GM21737 (cell line): ENCODE measurements at regions not wholly inside any gene's neighbourhood (a gene's known extent, or its start where the extent isn't known, plus 50 kb on each side); places are given as distances from the start of the nearest gene placed in this dataset.
"Not testable (repeated sequence)": the region's sequence is repeated elsewhere in the genome, so short reads cannot be mapped to it uniquely, and the experiment has no call there.

Experiments used
- ATAC-seq: cut with Tn5 transposase; IDR thresholded peaks from one replicate; pipeline ENCODE4 v1.9.1; 2021; ENCODE audit warnings: mild to moderate bottlenecking, moderate library complexity; ENCODE audit not compliant: unreplicated experiment

DNA sequence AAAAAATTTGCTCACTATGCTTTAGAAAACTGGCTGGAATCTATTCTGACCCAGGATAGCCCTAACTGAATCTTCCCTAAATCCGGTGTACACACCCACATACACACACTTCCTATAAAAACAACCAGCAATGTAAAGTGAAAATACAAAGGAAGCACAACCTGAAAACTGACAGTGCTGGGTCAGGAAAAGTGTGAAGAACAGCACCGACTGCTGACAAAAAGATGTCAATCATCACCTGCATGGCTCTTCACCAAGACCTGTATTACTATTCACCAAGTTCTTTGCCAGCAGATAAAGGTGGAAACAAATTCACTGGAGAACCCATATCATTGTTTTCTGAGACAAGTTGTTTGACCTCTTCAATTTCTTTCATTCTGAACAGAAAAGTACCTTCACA lies 293.8 kb upstream of the GRAMD2B start:
- ATAC-seq, result no peak

- no peak for ATAC-seq
These were observed 289.8 kb upstream of the GRAMD2B start for GRCh38 chr5:126133424-126133823.

GRCh38 chr5:126137891-126138280 lies 285.3 kb upstream of the GRAMD2B start:
- ATAC-seq, result no peak

DNA sequence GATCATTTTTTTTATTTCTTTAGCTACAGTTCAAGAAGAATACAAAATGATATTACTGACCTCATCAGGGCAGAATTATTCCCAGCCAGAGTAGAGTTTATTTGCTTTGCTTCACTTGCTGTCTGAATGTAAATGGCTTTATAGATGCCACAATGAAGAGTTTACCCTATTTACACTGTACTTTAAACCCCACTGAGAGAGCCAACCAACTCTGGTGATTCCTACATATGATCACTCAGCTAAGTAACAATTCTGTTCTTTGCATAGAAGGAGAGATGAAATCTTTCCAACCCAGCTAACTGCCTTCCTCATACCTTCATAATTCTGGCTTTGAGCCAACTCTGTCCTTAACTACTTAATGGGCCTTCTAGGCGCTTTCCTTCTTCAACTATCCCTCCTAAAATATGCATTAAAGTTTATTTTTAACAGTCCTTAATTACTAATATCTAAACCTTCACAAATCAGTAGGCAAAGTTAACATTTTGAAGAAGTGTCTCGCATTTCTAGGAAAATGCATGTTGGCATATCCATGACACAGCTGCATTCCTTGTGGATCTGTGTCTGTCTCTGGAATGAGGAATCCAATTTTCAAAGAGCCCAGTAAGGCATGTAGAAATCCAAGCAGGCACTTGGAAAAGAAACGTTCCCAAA lies 284.8 kb upstream of the GRAMD2B start:
- no peak for ATAC-seq

DNA sequence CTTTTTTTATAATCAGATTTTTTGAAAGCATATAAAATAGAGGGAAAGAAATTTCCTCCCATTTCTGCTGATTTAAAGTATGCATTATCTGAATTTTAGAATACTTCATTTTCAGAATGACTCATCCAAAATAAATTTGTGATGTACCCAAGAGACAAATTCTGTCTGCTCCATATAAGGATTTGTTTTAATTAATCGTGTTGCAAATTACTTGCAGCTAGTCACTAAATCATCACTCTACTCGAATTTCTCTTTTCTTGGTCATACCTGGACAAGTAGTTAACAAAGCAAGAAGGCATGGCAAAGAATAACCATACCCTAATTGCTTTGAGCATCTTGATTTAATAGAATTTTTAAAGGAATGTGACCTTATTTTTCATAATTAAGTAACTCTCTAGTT lies 284.1 kb upstream of the GRAMD2B start:
- ATAC-seq, result no peak

GRCh38 chr5:126139773-126140172 lies 283.4 kb upstream of the GRAMD2B start:
- ATAC-seq, result no peak

DNA sequence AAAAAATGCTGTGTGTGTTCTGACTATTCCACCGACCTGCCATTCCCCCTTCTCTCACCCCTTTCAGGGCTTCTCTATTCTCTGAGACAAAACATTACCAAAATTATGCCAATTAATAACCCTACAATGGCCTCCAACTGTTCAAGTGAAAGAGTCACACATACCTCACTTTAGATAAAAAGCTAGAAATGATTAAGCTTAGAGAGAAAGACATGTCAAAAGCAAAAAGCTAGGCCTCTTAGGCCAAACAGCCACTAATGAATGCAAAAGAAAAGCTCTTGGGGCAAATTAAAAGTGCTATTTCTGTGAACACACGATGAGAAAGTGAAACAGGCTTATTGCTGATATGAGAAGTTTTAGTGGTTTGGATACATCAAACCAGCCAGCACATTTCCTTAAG lies 279.6 kb upstream of the GRAMD2B start:
- ATAC-seq, result no peak

- not testable (repeated sequence) for ATAC-seq
These were observed 272.9 kb upstream of the GRAMD2B start for GRCh38 chr5:126150319-126150718.

DNA sequence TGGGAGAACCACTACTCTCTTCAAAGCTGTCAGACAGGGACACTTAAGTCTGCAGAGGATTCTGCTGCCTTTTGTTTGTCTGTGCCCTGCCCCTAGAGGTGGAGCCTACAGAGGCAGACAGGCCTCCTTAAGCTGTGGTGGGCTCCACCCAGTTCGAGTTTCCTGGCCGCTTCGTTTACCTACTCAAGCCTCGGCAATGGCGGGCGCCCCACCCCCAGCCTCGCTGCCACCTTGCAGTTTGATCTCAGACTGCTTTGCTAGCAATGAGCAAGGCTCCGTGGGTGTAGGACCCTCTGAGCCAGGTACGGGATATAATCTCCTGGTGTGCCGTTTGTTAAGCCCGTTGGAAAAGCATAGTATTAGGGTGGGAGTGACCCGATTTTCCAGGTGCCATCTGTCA lies 267.9 kb upstream of the GRAMD2B start:
- ATAC-seq, result not testable (repeated sequence)

DNA sequence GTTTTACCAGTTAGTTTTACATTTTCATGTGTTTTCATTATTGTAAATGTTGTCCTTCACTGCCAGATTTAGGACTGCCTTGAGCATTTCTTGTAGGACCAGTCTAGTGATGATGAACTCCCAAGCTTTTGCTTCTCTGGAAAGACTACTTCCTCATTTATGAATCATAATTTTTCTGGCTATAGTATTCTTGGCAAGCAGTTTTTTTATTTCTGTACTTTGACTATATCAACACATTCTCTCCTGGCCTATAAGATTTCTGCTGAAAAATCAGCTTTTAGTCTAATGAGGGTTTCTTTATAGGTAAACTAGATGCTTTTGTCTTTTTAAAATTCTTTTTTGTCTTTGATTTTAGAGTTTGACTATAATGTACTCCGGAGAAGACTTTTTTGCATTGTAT lies 256.8 kb upstream of the GRAMD2B start:
- ATAC-seq, result no peak

GRCh38 chr5:126168785-126169184 lies 254.4 kb upstream of the GRAMD2B start:
- no peak for ATAC-seq

DNA sequence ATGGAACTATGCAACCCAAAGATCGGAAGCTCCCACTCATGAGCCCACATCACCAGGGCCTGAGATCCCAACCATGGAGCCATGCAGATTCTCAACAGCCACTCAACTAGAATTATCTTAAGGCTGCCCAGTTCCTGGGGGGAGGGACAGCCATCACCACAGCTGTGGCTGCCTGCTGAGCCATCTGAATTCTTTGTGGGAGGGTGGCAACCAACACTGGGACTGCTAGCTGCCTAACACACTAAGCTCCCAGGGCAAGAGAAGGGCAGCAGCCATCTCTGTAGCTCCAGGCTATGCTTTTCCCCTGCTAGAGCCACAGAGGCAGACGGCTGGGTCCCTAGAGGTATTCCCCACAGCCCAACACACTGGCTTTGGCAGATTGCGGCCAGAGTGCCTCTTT lies 251.3 kb upstream of the GRAMD2B start:
- ATAC-seq, result no peak

DNA sequence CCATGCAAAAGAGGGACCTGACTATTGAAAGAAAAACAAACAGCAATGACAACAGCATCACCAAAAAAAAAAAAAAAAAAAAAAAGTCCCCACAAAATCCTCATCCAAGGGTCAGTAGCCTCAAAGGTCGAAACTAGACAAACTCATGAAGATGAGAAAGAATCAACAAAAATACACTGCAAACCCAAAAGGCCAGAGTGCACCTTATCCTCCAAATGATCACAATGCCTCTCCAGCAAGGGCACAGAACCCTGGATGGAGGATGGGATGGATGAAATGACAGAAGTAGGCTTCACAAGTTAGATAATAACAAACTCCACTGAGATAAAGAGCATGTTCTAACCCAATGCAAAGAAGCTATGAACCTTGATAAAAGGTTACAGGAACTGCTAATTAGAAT lies 250.4 kb upstream of the GRAMD2B start:
- no peak for ATAC-seq

DNA sequence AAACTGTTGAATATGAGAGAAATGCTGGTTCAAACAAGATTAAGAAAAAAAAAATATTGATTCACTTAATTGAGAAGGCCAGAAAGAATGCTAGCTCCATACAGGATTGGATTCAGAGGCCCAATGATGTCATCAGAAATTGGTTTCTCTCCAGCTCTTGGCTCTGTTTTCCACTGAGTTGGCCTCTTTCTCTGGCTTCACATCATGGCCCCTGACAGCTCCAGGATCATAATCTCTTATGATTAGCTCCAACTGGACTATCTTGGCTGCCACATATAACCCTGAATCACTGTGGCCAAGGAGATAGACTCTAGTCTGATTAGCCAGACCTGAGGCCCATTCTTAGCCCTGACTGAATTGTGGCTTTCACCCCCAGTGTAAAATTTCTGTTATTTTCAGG lies 244.7 kb upstream of the GRAMD2B start:
- ATAC-seq, result no peak

GRCh38 chr5:126182971-126183695 lies 240.1 kb upstream of the GRAMD2B start:
- no peak for ATAC-seq

GRCh38 chr5:126184474-126184873 lies 238.7 kb upstream of the GRAMD2B start:
- no peak for ATAC-seq

DNA sequence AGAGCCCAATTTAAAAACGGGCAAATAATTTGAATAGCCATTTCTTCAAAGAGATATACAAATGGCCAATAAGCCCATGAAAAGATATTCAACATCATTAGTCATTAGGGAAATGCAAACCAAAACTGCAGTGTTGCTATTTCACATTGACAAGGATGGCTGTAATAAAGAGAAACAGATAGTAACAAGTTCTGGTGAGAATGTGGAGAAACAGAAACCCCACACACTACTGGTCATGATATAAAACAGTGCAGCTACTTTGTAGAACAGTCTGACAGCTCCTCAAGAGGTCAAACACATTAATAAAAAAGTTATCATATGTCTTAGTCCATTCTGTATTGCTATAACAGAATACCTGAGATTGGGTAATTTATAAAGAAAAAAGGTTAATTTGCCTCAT lies 237.0 kb upstream of the GRAMD2B start:
- no peak for ATAC-seq

- ATAC-seq, result no peak
These were observed 234.4 kb upstream of the GRAMD2B start for GRCh38 chr5:126188804-126189203.

- no peak for ATAC-seq
These were observed 234.0 kb upstream of the GRAMD2B start for GRCh38 chr5:126189231-126189630.

DNA sequence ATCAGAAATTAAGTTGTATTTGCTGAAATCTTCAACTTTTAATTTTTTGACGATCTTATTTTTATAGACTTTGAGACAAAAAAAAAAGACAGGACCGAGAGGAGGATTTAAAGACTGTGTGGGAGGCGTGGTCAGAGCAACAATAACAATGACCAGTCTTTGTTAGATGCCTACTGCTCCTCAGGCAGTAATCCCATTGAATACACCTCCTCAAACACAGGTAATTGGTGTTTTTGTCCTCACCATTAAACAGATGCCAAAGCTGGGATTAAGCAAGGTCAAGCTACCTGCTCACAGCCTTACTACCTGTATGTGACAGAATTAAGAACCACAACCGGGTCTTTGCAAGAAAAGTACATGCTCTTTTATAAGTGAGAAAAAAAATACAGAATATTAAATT lies 233.3 kb upstream of the GRAMD2B start:
- no peak for ATAC-seq

- ATAC-seq, result no peak
These were observed 231.0 kb upstream of the GRAMD2B start for GRCh38 chr5:126192226-126192625.

GRCh38 chr5:126195410-126196100 lies 227.7 kb upstream of the GRAMD2B start:
- ATAC-seq, result no peak
